IMR-90 (cell line): ENCODE measurements at regions not wholly inside any gene's neighbourhood (a gene's known extent, or its start where the extent isn't known, plus 50 kb on each side); places are given as distances from the start of the nearest gene placed in this dataset.

ENCODE experiments used
- ATAC-seq: fragments of 200-7000 bp; cut with Tn5 transposase; 2 replicates; pipeline ENCODE4 v1.9.1; 2020; ENCODE audit warnings: low read depth, mild to moderate bottlenecking, moderate library complexity
- BruUV-seq: library from RNA; stranded (reverse); fragments of 400-500 nt; replicated peaks from 2 replicates; lab custom pipeline; 2021; lab: Mats Ljungman, UMichigan
- CTCF ChIA-PET: fragments of 300-600 bp; formaldehyde crosslinking; extraction: SDS; loops from one replicate; lab custom pipeline; 2021; ENCODE audit warnings: antibody characterized with exemption; lab: Yijun Ruan, JAX
- POLR2A ChIA-PET: fragments of 300-600 bp; sonication (Branson Sonifier 250); formaldehyde crosslinking; loops from one replicate; lab custom pipeline; 2022; ENCODE audit warnings: antibody characterized with exemption; ENCODE audit not compliant: unreplicated experiment; lab: Charles Lee
- DNase-seq: peaks from one replicate; pipeline ENCODE4 v3.0.0; 2013
- H2AFZ ChIP-seq: replicated peaks from 2 replicates; pipeline ENCODE3; 2013; ENCODE audit warnings: low read length, mild to moderate bottlenecking; ENCODE audit not compliant: poor library complexity
- H2AK5ac ChIP-seq: 2 replicates; pipeline ENCODE4 v1.6.1; 2013; ENCODE audit warnings: low read depth, low read length, inconsistent platforms
- H2AK9ac ChIP-seq: replicated peaks from 2 replicates; pipeline ENCODE3; 2013; ENCODE audit warnings: mild to moderate bottlenecking, low read depth, low read length, moderate library complexity; ENCODE audit not compliant: poor library complexity
- H2BK120ac ChIP-seq: 2 replicates; pipeline ENCODE4 v1.6.1; 2013; ENCODE audit warnings: low read depth, low read length, inconsistent platforms
- H2BK15ac ChIP-seq: 3 replicates; pipeline ENCODE4 v1.6.1; 2013; ENCODE audit warnings: low read depth, low read length, inconsistent platforms
- H2BK20ac ChIP-seq: 2 replicates; pipeline ENCODE4 v1.6.1; 2013; ENCODE audit warnings: low read depth, mild to moderate bottlenecking, inconsistent platforms, low read length, moderate library complexity
- H2BK5ac ChIP-seq: 2 replicates; pipeline ENCODE4 v1.6.1; 2013; ENCODE audit warnings: mild to moderate bottlenecking, low read depth, low read length, inconsistent platforms; ENCODE audit not compliant: poor library complexity, severe bottlenecking
- H3K14ac ChIP-seq: replicated peaks from 2 replicates; pipeline ENCODE4 v1.6.1; 2013; ENCODE audit warnings: low read depth, low read length, inconsistent platforms
- H3K18ac ChIP-seq: 2 replicates; pipeline ENCODE4 v1.6.1; 2013; ENCODE audit warnings: low read depth, low read length, control low read depth
- H3K23ac ChIP-seq: 2 replicates; pipeline ENCODE4 v1.6.1; 2013; ENCODE audit warnings: low read depth, low read length, inconsistent platforms
- H3K27ac ChIP-seq: 2 replicates; pipeline ENCODE4 v1.5.1; 2013; ENCODE audit warnings: mild to moderate bottlenecking, control low read depth, low read length; ENCODE audit not compliant: insufficient read depth
- H3K27me3 ChIP-seq: 2 replicates; pipeline ENCODE4 v1.6.1; 2013; ENCODE audit warnings: low read length; ENCODE audit not compliant: control insufficient read depth, insufficient read depth
- H3K36me3 ChIP-seq: 2 replicates; pipeline ENCODE4 v1.6.1; 2013; ENCODE audit warnings: low read length, mixed read lengths; ENCODE audit not compliant: control insufficient read depth, insufficient read depth
- H3K4ac ChIP-seq: 2 replicates; pipeline ENCODE4 v1.6.1; 2013; ENCODE audit warnings: low read depth, low read length, inconsistent platforms
- H3K4me1 ChIP-seq: 2 replicates; pipeline ENCODE4 v1.6.1; 2013; ENCODE audit warnings: low read length, mixed read lengths; ENCODE audit not compliant: control insufficient read depth, insufficient read depth
- H3K4me2 ChIP-seq: 2 replicates; pipeline ENCODE4 v1.6.1; 2013; ENCODE audit warnings: low read depth, mild to moderate bottlenecking, control low read depth, low read length, moderate library complexity
- H3K4me3 ChIP-seq: 2 replicates; pipeline ENCODE4 v1.5.1; 2013; ENCODE audit warnings: low read depth, mild to moderate bottlenecking, control low read depth, low read length, moderate library complexity; ENCODE audit not compliant: insufficient read depth
- H3K56ac ChIP-seq: 2 replicates; pipeline ENCODE4 v1.6.1; 2013; ENCODE audit warnings: low read length, inconsistent platforms; ENCODE audit not compliant: insufficient read depth; ENCODE audit errors: extremely low read depth
- H3K79me1 ChIP-seq, 2 experiments: 2 replicates each; pipeline ENCODE4 v1.6.1; 2013; ENCODE audit warnings: low read length in 2 of 2, inconsistent platforms in 1 of 2, low read depth in 1 of 2
- H3K9ac ChIP-seq: 2 replicates; pipeline ENCODE4 v1.6.1; 2013; ENCODE audit warnings: low read depth, low read length, control low read depth
- H3K9me1 ChIP-seq: 2 replicates; pipeline ENCODE4 v1.6.1; 2013; ENCODE audit warnings: low read length, inconsistent platforms; ENCODE audit not compliant: insufficient read depth
- H3K9me3 ChIP-seq: 2 replicates; pipeline ENCODE4 v1.6.1; 2013; ENCODE audit warnings: low read length; ENCODE audit not compliant: control insufficient read depth, insufficient read depth
- H4K20me1 ChIP-seq: 2 replicates; pipeline ENCODE4 v1.6.1; 2013; ENCODE audit warnings: low read length, inconsistent platforms; ENCODE audit not compliant: insufficient read depth
- H4K5ac ChIP-seq: 2 replicates; pipeline ENCODE4 v1.6.1; 2013; ENCODE audit warnings: mild to moderate bottlenecking, low read depth, low read length, control low read depth
- H4K8ac ChIP-seq, 2 experiments: 2 replicates each; pipeline ENCODE4 v1.6.1; 2013; ENCODE audit warnings: low read depth in 2 of 2, low read length in 2 of 2, control low read depth in 1 of 2, inconsistent platforms in 1 of 2
- H4K91ac ChIP-seq: 2 replicates; pipeline ENCODE4 v1.6.1; 2013; ENCODE audit warnings: low read depth, low read length, inconsistent platforms; ENCODE audit not compliant: insufficient read depth
- ELK1 ChIP-seq: fragments of 150-350 bp; IDR thresholded peaks from 2 replicates; pipeline ENCODE4 v1.6.1; 2016; ENCODE audit warnings: low read depth, mild to moderate bottlenecking, low read length, moderate library complexity, borderline replicate concordance
- WGBS, 2 experiments: methylation state at CpG; one replicate each; pipeline versions ENCODE4 v1.1.5 to v1.1.7; 2013; ENCODE audit warnings: missing lambda C conversion rate in 2 of 2; ENCODE audit not compliant: insufficient read length in 1 of 2; ENCODE audit errors: extremely low coverage in 2 of 2; 5-methylcytosine and 5-hydroxymethylcytosine counted together
- dilution Hi-C: fragments of 300-500 bp; cut with HindIII; formaldehyde crosslinking; loops from one replicate; pipeline ENCODE4 v1.14.3; 2018; ENCODE audit warnings: low sequenced_read_pairs; ENCODE audit not compliant: unreplicated experiment
- in situ Hi-C: fragments of 300-500 bp; cut with MboI; formaldehyde crosslinking; loops from 3 replicates; pipeline ENCODE4 v1.14.3; 2019; ENCODE audit warnings: low sequenced_read_pairs, inconsistent platforms, mixed read lengths
- intact Hi-C: fragments of 100-400 bp; cut with micrococcal nuclease; formaldehyde crosslinking; loops from 2 replicates; pipeline ENCODE4 v1.10.0; 2022

GRCh38 chr11:21814169-21814568, 378.7 kb upstream of the ANO5 start:
- Histone ChIP-seq H3K79me1 (no peaks in the 10 kb centered on the region), H2BK15ac (no peak overlapping the region), H3K56ac (no peak overlapping the region), H2BK120ac (no peak overlapping the region), H3K9me3 (peaks cover 24% of the 10 kb centered on the region), H3K9ac (no peak overlapping the region), H3K4me1 (no peaks in the 10 kb centered on the region), H2AK9ac (no peak overlapping the region), H4K8ac (no peak overlapping the region), H4K5ac (no peak overlapping the region), H4K20me1 (no peaks in the 10 kb centered on the region), H3K4ac (no peak overlapping the region), H3K27me3 (no peaks in the 10 kb centered on the region), H3K14ac (no peak overlapping the region), H2AFZ (no peak overlapping the region), H3K36me3 (no peaks in the 10 kb centered on the region), H3K23ac (no peak overlapping the region), H3K9me1 (no peaks in the 10 kb centered on the region), H3K4me3 (no peak overlapping the region), H3K4me2 (no peak overlapping the region), H4K91ac (no peak overlapping the region), H2AK5ac (no peak overlapping the region), H3K18ac (no peak overlapping the region), H2BK20ac (no peak overlapping the region), H3K27ac (no peak overlapping the region), H2BK5ac (no peak overlapping the region)
- BruUV-seq = no TSS peak
- ATAC-seq = no peak
- DNase-seq = no peak
- intact Hi-C loops = no loop called here
- in situ Hi-C loops = no loop called here
- CTCF ChIA-PET = no interaction called here
- WGBS, 2 experiments = no CpG with 5 or more reads among the region's 3 CpGs
- no peak for TF ChIP-seq ELK1
- POLR2A ChIA-PET = no interaction called here
- dilution Hi-C loops = no loop called here
